Activated CD4-positive, alpha-beta T cell treated with anti-CD3 and anti-CD28 coated beads, Interleukin-2, amount 10 ng/mL, durations not matched to agents 7 days and 5 days (primary cell): ENCODE measurements at regions not wholly inside any gene's neighbourhood (a gene's known extent, or its start where the extent isn't known, plus 50 kb on each side); places are given as distances from the start of the nearest gene placed in this dataset.
"Not testable (repeated sequence)": the region's sequence is repeated elsewhere in the genome, so short reads cannot be mapped to it uniquely, and the experiment has no call there.

Experiments used
- CTCF ChIA-PET: fragments of 350-600 bp; sonication (Branson Sonifier 250); formaldehyde crosslinking; loops from one replicate; lab custom pipeline; 2021; ENCODE audit warnings: antibody characterized with exemption; lab: Charles Lee
- POLR2A ChIA-PET: fragments of 350-600 bp; sonication (Branson Sonifier 250); formaldehyde crosslinking; loops from one replicate; lab custom pipeline; 2021; ENCODE audit warnings: antibody characterized with exemption; lab: Charles Lee
- DNase-seq: peaks from one replicate; pipeline ENCODE4 v3.0.0-alpha.2; 2020
- H3K27ac Mint-ChIP-seq: one replicate; pipeline ENCODE4 v1.8.0; 2021; ENCODE audit warnings: mild to moderate bottlenecking, moderate library complexity, mixed read lengths
- H3K27me3 Mint-ChIP-seq: one replicate; pipeline ENCODE4 v1.8.0; 2021; ENCODE audit warnings: mixed read lengths
- H3K36me3 Mint-ChIP-seq: one replicate; pipeline ENCODE4 v1.8.0; 2021; ENCODE audit warnings: low read depth, mixed read lengths
- H3K4me1 Mint-ChIP-seq: one replicate; pipeline ENCODE4 v1.8.0; 2021; ENCODE audit warnings: mixed read lengths
- H3K4me3 Mint-ChIP-seq: one replicate; pipeline ENCODE4 v1.8.0; 2021; ENCODE audit warnings: mild to moderate bottlenecking, moderate library complexity, mixed read lengths
- H3K9me3 Mint-ChIP-seq: one replicate; pipeline ENCODE4 v1.8.0; 2021; ENCODE audit warnings: mixed read lengths

DNA sequence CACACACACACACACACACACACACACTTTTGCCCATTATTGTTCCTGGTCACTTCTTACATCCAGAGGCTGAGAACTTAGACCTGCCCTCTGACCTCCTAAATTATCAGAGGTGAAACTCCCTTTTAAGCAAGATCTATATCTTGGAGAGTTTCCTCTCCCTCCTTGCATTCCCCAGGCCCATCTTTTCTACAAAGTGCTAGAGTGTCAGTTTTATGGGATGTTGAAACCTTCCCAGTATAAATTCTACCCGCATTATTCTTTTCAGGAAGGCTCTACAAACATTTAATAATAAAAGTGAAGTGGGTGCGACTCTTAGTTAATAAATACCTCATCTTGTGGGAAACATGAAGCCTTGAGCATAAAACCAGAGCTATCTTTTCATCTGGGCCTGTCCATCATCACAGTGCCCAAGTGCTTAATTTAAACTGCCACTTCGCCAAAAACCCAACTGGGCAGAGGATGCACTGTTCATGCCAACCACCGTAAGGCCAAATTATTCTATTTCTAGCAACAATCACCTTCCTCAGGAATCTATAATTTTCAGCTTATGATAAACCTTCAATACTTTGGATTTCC lies 458.2 kb upstream of the RUNX1 start:
- DNase-seq = no peak
- peaks cover 56% of the 10 kb centered on the region for H3K4me1 Mint-ChIP-seq

DNA sequence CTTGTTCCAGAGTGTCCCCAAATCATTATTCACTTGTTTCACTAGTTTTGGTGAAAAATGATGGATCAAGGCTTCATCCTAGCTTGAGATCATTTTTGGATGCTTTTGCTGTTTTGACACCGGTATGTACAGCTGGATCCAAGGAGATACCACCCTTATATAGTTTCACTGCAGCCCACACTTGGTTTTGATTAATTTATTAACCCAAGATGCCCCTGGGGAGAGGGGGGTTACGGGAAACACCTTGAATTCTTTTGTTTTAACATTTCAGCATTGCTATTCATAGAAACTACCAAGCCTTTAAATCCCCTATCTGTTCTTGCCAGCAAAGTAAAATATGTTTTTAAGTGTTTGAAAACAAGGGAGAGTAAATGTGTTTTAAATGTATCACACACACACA lies 457.7 kb upstream of the RUNX1 start:
- H3K36me3 Mint-ChIP-seq = no peaks in the 10 kb centered on the region
- H3K27me3 Mint-ChIP-seq = no peaks in the 10 kb centered on the region
- no peaks in the 10 kb centered on the region for H3K9me3 Mint-ChIP-seq
- no peak for DNase-seq
- CTCF ChIA-PET = no interaction called here
- H3K27ac Mint-ChIP-seq = no peak overlapping the region
- H3K4me1 Mint-ChIP-seq = peaks cover 53% of the 10 kb centered on the region
- POLR2A ChIA-PET = no interaction called here
- no peak overlapping the region for H3K4me3 Mint-ChIP-seq

More for the DNA sequence above, 458.2 kb upstream of the RUNX1 start:
- Mint-ChIP-seq H3K36me3 (no peaks in the 10 kb centered on the region), H3K9me3 (no peaks in the 10 kb centered on the region), H3K4me3 (no peak overlapping the region), H3K27me3 (no peaks in the 10 kb centered on the region), H3K27ac (no peak overlapping the region)
- ChIA-PET POLR2A (no interaction called here), CTCF (interaction anchor here (1.2 kb wide), 1 partner anchor 336 kb away, joined by 3 read pairs; no protein-coding TSS in a partner anchor)

DNA sequence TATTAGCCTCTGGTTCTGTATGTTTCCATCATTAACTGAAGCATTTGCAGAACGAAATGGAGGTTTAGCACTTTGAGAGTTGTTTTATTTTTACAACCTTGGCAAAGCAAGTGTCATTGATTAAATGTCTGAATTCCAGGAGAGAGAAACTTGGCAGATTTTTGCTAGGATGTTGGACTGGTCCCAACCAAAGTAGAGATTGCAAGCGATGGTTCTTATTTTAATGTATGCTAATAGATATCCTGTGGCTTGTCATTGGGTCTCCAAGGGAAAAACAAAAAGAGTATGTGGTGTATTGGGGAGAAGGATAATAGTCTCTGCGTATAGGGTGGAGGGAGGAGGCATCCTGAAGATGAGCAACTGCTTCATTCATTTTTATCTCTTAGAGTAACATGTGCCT lies 457.2 kb upstream of the RUNX1 start:
- Mint-ChIP-seq H3K36me3 (no peaks in the 10 kb centered on the region), H3K9me3 (no peaks in the 10 kb centered on the region), H3K27me3 (peaks cover under 1% of the 10 kb centered on the region), H3K4me3 (no peak overlapping the region), H3K27ac (no peak overlapping the region), H3K4me1 (peaks cover 49% of the 10 kb centered on the region)
- DNase-seq = no peak
- ChIA-PET CTCF (no interaction called here), POLR2A (no interaction called here)

DNA sequence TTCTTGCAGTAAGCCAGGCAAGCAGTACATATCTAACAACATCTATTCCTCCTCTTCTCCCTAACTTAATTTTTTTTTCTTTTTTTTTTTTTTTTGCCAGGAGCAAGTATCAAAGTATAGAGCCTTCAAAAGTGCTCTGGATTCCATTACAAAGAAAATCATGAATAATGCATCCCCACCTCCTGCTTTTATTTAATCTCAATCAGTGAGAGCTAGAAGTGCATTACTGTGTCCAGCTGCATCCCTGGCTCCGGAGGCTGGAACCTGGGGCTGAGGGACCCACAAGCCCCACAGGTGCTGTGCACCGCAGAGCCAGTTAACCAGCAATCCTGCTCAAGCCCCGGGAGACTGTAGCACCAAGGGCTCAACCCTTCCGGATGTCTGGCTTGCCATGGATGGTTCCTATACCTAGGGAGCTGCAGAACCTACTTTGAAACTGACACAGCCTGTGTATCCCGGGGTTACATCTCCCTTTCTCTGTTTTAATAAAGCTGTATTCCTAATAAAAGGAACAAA lies 455.9 kb upstream of the RUNX1 start:
- Mint-ChIP-seq H3K27me3 (peaks cover 2% of the 10 kb centered on the region), H3K4me3 (no peak overlapping the region), H3K9me3 (no peaks in the 10 kb centered on the region), H3K36me3 (no peaks in the 10 kb centered on the region), H3K4me1 (peaks cover 41% of the 10 kb centered on the region), H3K27ac (no peak overlapping the region)
- ChIA-PET POLR2A (interaction anchor here (0.6 kb wide), 1 partner anchor 37 kb away, joined by 3 read pairs; no protein-coding TSS in a partner anchor), CTCF (no interaction called here)
- DNase-seq = no peak

DNA sequence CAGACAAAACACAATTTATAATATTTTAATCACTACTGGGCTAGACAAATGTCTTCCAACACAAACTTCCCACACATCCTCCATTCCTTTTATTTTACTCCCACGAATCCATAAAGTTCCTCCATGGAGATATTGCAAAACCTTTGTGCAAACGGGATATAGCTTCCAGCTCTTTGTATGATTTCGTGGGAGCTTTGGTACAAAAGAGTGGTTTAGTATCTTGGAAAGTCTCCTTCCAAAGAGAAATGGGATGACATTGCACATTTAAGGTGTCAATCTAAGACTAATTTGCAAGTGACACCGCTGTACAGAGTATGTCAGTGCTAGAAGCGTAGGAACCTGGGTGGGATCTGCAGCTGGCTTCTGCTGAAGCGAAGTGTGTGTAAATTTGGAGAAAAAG lies 455.2 kb upstream of the RUNX1 start:
- DNase-seq = no peak
- CTCF ChIA-PET = no interaction called here
- POLR2A ChIA-PET = interaction anchor here (0.6 kb wide), 1 partner anchor 37 kb away, joined by 3 read pairs; no protein-coding TSS in a partner anchor
- no peaks in the 10 kb centered on the region for H3K36me3 Mint-ChIP-seq
- no peaks in the 10 kb centered on the region for H3K9me3 Mint-ChIP-seq
- H3K27ac Mint-ChIP-seq = peak overlapping the region; percentile 86
- peaks cover 38% of the 10 kb centered on the region for H3K4me1 Mint-ChIP-seq
- H3K27me3 Mint-ChIP-seq = peaks cover 2% of the 10 kb centered on the region
- H3K4me3 Mint-ChIP-seq = no peak overlapping the region

DNA sequence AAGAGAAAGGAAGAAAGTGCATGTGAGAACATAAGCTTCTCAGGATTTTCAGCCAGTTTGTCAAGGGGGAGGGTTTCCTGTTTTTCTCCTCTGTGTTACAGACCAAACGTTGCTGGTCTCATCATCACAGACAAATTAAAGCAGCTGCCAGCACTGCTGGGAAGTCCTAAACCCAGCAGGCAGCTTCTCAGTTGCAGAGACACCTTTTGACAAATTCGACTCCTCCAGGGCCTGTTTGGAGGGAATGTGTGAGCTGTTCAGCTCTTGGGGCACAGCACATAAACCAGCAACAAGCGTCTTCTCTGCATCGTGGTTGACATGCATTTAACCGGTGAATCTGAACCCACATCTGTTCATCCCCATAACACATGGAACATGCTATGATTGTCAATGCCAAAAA lies 454.6 kb upstream of the RUNX1 start:
- DNase-seq = peak; percentile 42
- CTCF ChIA-PET = interaction anchor here (1.0 kb wide), 1 partner anchor 9 kb away, joined by 3 read pairs; no protein-coding TSS in a partner anchor
- Mint-ChIP-seq H3K36me3 (no peaks in the 10 kb centered on the region), H3K9me3 (no peaks in the 10 kb centered on the region), H3K27ac (peak overlapping the region; percentile 86), H3K4me1 (peaks cover 32% of the 10 kb centered on the region), H3K27me3 (peaks cover 2% of the 10 kb centered on the region), H3K4me3 (peak overlapping the region; percentile 14)
- POLR2A ChIA-PET = no interaction called here

DNA sequence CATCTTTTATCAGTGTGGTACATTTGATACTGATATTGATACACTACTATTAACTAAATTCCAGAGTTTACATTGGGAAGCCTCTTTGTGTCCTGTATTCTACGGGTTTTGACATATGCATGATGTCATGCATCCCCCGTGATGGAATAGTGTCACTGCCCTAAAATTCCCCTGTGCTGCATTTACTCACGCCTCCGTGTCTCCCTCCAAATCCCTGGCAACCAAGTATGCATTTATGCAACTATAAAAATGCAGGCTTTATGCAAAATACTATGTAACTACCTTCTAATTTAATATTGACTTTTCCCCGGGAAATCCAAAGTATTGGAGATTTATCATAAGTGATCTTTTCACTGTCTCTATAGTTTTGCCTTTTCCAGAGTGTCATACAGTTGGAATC lies 453.7 kb upstream of the RUNX1 start:
- Mint-ChIP-seq H3K9me3 (no peaks in the 10 kb centered on the region), H3K36me3 (no peaks in the 10 kb centered on the region), H3K4me3 (no peak overlapping the region), H3K27me3 (peaks cover 2% of the 10 kb centered on the region), H3K4me1 (peaks cover 26% of the 10 kb centered on the region), H3K27ac (peak overlapping the region; percentile 3)
- ChIA-PET POLR2A (no interaction called here), CTCF (interaction anchor here (1.0 kb wide), 1 partner anchor 10 kb away, joined by 3 read pairs; no protein-coding TSS in a partner anchor)
- DNase-seq = no peak

DNA sequence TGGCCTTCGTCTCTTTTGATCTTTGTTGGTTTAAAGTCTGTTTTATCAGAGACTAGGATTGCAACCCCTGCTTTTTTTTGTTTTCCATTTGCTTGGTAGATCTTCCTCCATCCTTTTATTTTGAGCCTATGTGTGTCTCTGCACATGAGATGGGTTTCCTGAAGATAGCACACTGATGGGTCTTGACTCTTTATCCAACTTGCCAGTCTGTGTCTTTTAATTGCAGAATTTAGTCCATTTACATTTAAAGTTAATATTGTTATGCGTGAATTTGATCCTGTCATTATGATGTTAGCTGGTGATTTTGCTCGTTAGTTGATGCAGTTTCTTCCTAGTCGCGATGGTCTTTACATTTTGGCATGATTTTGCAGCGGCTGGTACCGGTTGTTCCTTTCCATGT lies 448.4 kb upstream of the RUNX1 start:
- H3K9me3 Mint-ChIP-seq, H3K4me1 Mint-ChIP-seq, DNase-seq, H3K36me3 Mint-ChIP-seq, H3K4me3 Mint-ChIP-seq, CTCF ChIA-PET, H3K27me3 Mint-ChIP-seq, POLR2A ChIA-PET, H3K27ac Mint-ChIP-seq: not testable (repeated sequence)

DNA sequence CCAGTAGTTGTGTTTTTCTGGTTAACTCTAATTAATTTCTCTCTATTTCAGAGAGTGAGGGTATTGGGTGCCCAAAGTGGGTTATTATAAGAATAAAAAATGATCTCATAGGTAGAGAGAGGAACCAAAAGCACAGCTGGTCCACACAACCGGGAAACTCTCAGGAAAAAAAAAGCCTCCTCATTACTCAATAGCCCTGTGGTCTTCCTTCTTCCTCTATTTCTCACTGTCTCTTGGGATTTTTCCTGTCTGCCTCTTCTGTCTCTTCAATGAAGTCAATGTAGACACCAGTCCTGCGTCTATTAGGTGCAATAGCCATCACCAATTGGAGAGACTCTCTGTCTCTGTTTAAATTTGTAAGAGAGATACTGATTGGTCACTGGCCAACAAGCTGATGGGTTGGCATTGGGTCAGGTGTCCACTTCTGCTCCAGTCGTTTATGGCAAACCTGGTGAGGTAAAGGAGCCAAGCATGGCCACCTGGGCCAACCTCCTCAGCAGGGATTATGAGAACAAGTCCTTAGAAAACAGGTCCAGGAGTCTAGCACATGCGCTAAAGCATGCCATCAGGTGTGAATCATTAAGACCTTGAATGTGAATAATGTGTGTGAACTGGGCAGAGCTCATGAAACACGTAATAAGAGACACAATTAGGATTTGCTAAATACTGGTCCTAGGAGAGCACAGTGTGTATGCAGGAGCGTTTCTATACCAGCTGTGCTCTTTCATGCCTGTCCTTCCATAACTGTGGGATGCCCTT lies 443.0 kb upstream of the RUNX1 start:
- POLR2A ChIA-PET = no interaction called here
- DNase-seq = no peak
- CTCF ChIA-PET = no interaction called here
- H3K4me3 Mint-ChIP-seq = no peak overlapping the region
- H3K4me1 Mint-ChIP-seq = no peaks in the 10 kb centered on the region
- no peaks in the 10 kb centered on the region for H3K36me3 Mint-ChIP-seq
- H3K27ac Mint-ChIP-seq = no peak overlapping the region
- H3K9me3 Mint-ChIP-seq = no peaks in the 10 kb centered on the region
- peaks cover 4% of the 10 kb centered on the region for H3K27me3 Mint-ChIP-seq

DNA sequence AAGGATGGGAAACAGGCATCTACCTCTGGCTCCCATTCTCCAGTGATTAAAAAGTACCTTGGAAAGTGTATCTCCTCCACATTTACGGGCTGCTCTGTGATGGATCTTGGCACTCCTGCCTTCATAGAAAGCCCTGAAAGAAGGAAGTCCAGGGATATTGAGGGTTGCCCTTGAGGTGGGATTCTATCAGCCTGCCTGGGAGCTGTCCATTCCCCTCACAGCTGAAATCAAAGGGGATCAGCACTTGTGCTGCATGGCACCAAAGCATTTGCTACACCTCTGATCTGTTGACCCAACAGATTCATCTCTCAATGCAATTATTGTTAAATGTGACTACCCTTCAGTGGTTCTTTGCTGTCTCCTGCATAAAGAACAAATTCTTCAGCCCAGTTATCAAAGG lies 442.0 kb upstream of the RUNX1 start:
- Mint-ChIP-seq H3K27ac (no peak overlapping the region), H3K27me3 (peaks cover 4% of the 10 kb centered on the region)

DNA sequence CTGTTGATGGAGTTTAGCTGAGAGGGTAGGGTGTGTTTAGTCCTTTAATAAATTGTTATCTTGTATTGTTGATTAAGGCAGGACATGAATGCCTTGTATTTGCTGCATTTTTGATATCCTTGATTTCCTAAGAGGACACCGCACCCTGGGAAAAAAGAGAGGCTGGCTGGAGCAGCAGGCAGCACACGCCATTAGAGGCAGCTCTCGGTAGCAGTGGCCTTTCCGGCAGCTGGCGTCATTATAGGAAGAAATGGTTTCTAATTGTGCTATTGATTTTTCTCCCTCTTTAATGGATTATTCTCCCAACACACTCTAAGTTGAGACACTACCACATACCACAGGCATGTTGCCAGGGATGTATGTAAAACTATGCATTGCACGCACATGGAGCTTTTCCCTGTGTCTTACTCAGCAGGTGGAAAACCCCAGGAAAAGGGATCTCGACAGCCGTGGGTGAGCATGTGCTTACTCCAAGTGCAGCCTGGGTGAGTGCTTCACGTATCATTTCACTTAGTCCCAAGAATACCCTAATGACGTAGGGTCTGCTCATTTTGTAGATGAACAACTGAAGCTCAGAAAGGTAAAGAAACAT lies 440.4 kb upstream of the RUNX1 start:
- H3K36me3 Mint-ChIP-seq = no peaks in the 10 kb centered on the region
- no peak overlapping the region for H3K4me3 Mint-ChIP-seq
- H3K27me3 Mint-ChIP-seq = peaks cover 5% of the 10 kb centered on the region
- H3K27ac Mint-ChIP-seq = no peak overlapping the region
- no peak for DNase-seq
- POLR2A ChIA-PET = no interaction called here
- H3K9me3 Mint-ChIP-seq = peaks cover 4% of the 10 kb centered on the region
- H3K4me1 Mint-ChIP-seq = no peaks in the 10 kb centered on the region
- CTCF ChIA-PET = interaction anchor here (0.8 kb wide), 1 partner anchor 75 kb away, joined by 3 read pairs; no protein-coding TSS in a partner anchor

More for the DNA sequence above, 442.0 kb upstream of the RUNX1 start:
- ChIA-PET CTCF (no interaction called here), POLR2A (no interaction called here)
- Mint-ChIP-seq H3K4me1 (no peaks in the 10 kb centered on the region), H3K36me3 (no peaks in the 10 kb centered on the region), H3K4me3 (no peak overlapping the region), H3K9me3 (no peaks in the 10 kb centered on the region)
- no peak for DNase-seq

DNA sequence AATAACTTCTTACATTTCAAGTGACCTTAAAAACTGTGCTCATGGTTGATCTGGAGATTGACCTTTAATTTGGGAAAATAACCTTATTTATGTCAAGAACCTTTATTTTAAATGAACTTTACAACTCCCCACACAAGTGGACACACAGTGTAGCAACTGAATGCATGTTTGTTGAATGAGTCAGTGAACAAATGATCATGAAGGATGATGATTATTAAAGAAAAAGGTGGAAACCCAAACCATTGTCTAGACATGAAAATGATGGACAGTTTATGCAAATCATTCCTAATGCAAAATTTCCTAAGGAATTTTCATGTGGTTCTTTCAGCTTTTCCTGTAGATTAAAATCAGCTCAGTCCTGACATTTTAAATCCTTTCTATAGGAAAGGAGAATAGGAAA lies 439.8 kb upstream of the RUNX1 start:
- Mint-ChIP-seq H3K9me3 (peaks cover 8% of the 10 kb centered on the region), H3K27me3 (peaks cover 9% of the 10 kb centered on the region)

DNA sequence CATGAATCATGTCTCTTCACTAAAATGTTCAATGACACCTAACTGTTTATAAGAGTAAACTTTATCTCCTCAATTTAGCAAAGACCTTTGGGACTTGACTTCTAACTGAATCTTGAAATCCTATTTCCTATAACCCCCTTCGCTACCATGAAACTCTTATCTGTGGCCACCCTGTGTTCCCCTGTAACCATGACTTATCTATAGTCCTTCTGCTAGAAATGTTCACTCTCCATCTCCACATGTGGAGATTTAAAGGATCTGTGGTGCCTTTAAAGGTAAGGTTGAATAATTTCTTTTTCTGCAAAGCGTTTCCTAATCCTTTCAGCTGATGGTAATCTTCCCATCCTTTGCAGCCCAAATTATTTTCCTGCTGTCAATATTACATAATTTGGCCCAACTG lies 436.3 kb upstream of the RUNX1 start:
- H3K27me3 Mint-ChIP-seq = peaks cover 5% of the 10 kb centered on the region
- no peak overlapping the region for H3K4me3 Mint-ChIP-seq
- H3K36me3 Mint-ChIP-seq = no peaks in the 10 kb centered on the region
- H3K27ac Mint-ChIP-seq = no peak overlapping the region
- ChIA-PET POLR2A (no interaction called here), CTCF (no interaction called here)
- H3K4me1 Mint-ChIP-seq = no peaks in the 10 kb centered on the region
- DNase-seq = no peak
- peaks cover 13% of the 10 kb centered on the region for H3K9me3 Mint-ChIP-seq

More for the DNA sequence above, 439.8 kb upstream of the RUNX1 start:
- ChIA-PET POLR2A (no interaction called here), CTCF (interaction anchor here (0.8 to 2.2 kb wide), 2 partner anchors 12 to 75 kb away, joined by 3 to 6 read pairs; no protein-coding TSS in a partner anchor)
- H3K36me3 Mint-ChIP-seq = no peaks in the 10 kb centered on the region
- H3K4me3 Mint-ChIP-seq = no peak overlapping the region
- no peak for DNase-seq
- H3K27ac Mint-ChIP-seq = no peak overlapping the region
- no peaks in the 10 kb centered on the region for H3K4me1 Mint-ChIP-seq
